SKM-1 treated with dmso at 0.1 percent for 144 hours (cell line): ENCODE measurements at regions not wholly inside any gene's neighbourhood (a gene's known extent, or its start where the extent isn't known, plus 50 kb on each side); places are given as distances from the start of the nearest gene placed in this dataset.

Experiments used
- DNase-seq: peaks from one replicate; lab custom pipeline; 2025; ENCODE audit not compliant: unreplicated experiment; lab: John Stamatoyannopoulos, UW

DNA sequence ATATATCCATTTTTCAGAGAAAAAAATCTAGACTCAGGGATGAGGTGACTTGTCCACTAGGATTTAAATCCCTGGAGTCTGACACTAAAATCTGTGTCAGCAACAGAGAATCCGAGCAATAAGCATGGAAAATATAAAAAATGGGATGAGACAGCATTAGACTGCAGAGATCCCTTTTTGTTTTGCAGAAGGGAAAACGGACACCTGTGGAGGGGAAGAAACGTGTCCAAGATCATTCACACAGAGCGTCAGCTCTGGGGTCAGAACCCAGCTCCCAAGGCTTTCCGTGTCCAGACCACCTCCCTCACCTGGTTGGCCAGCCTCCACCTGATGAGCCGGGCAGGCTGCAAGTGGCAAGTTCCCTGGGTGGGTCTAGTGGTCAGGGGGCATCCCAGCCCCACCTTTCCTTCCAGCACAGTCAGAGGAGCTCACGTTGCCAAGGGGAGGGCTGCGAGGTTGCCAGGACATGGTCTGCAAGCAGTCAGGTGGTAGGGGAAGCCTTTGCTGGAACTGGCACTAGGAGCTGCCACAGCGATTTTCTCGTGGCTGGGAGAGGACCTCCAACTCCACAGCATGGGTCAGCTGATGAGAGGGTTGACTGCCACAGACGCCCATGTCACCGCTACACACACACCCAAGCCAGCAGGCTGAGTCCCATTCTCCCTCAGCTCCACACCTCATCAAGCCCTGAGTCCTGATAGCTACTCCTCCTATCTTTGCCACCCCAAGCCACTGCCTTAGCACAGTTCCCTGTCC is 65.9 kb upstream of the CPLX2 start:
- DNase-seq, result no peak

GRCh38 chr5:175808711-175809110 is 62.7 kb upstream of the CPLX2 start:
- no peak for DNase-seq

- no peak for DNase-seq
These were observed 61.8 kb upstream of the CPLX2 start for GRCh38 chr5:175809531-175810121.

GRCh38 chr5:175810457-175810856 is 60.9 kb upstream of the CPLX2 start:
- DNase-seq, result no peak

DNA sequence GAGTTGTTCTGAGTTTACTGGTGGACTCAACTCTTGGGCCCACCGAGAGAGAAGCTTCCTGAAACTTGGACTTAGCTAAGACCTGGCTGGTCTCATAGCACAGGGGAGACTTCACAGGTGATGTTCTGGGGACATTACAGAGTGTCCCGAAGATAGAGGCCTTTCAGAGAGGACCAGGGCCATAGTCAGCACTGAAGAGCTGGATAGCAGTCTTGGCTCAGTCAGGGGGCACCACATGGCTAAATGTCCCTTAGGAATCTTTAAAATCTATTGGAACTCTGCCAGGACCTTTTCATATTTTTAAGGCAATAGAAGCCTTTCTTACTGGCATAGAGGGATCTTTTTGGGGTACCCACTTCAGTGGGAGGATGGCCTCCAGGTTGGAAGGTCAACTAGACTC is 59.8 kb upstream of the CPLX2 start:
- DNase-seq, result no peak

DNA sequence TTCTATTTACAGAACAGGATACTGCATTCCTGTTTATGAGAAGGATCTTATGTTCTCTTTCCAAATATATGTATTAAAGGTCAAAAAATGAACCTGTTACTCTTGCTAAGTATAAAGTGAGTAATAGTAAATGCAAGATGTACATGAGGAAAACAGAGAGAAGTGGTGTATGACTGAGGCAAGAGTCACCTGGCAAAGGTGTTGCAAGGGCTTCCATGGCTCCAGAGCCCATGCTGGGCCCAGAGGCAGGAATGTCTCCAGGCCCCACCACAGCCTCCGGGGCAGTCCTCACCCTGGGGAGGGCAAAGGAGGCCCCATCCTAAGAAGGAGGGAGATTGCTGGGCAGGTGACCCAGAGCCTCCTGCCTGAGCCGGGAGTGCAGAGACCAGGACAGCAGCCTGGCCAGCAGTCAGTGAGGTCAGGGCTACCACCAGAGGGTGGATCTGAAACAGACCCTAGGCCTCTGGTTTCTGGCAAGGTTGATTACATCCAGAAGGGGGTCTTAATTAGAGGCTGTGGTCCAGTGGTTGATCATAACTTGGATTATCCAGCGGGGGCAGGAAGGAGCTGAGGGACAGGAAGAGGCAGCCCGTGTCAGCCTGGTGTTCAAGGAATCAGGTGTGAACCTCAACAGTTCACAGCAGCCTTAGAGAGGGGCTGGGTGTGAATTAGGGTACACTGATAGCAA is 57.3 kb upstream of the CPLX2 start:
- DNase-seq, result no peak

DNA sequence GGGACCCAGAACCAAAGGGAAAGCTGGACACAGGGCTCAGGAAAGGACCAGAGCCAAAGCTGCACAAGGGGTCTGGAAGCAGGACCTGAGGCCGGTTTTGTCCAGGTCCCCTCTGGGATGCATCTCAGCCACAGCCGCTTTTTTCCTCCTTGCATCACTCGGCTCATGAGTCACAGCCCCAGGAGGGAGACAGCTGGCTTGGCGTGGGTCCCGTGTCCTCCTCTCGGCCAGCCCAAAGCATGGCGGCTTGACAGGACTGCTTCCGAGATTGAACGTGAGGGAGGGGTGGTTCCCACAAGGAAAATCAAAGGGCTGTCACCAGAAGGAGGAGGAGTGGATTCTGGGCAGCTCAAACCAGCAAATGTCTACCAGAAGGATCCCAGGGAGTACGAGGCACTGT is 56.7 kb upstream of the CPLX2 start:
- DNase-seq, result no peak

DNA sequence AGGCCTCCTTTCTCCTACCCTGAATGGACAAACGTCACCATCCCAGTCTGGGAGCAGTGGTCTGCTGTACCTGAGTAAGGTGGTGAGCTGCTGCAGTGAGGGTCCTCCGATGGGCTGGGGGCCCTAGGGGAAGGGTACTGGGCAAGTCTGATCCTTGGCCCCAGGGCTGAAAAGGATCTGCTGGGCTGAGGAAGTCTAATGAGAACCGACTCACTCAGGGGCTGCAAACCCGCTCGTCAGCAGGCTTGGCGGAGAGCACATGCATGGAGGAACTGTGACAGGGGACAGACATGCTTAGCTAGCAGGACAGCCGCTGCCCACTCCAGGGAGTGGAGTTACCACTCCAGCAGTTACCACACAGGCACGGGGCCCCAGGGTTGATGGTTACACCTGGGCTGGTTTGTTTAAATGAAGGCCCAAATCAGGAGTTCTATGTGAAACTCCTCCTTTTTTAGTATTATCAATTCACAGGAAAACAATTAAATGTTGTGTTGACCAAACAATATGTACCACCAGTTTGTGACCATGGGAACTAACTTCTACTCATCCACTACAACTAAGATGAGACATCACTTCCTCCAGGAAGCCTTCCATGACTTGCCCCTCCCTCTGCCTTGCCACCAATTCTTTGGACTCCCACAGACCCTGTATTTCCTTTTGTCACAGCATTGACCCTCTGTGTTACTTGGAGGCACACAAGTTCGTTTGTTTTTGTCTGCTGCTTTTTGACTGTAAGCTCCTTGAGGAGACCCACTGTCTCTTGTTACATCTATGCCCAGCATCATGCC is 56.1 kb upstream of the CPLX2 start:
- no peak for DNase-seq

GRCh38 chr5:175816348-175816747 is 55.0 kb upstream of the CPLX2 start:
- no peak for DNase-seq

GRCh38 chr5:175819090-175819425 is 52.3 kb upstream of the CPLX2 start:
- DNase-seq, result no peak

DNA sequence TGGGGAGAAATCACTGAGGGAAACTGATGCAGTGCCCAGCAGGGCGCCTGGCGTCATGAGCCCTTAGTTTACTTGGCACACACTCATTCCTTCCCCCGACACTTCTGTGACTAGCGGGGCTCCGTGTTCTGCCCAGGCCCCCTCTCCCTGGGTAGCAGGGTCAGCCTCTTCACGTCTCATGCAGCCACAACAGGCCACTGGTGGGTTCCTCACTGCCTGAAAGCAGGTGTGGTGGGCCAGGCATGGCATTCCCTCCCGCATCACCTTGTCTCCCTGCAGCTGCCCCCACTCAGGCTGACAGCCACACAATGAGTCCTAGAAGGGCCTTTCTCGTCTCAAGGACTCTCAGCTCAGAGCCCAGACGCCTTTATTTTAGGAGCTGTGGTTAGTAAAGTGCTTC is 51.1 kb upstream of the CPLX2 start:
- no peak for DNase-seq
